ENCODE measurements at regions not wholly inside any gene's neighbourhood (a gene's known extent, or its start where the extent isn't known, plus 50 kb on each side); places are given as distances from the start of the nearest gene placed in this dataset.
"Not testable (repeated sequence)": the region's sequence is repeated elsewhere in the genome, so short reads cannot be mapped to it uniquely, and the experiment has no call there.

- H3K4me1 ChIP-seq (ENCODE audit: control insufficient read depth in 1 of 2, insufficient read depth in 2 of 2, low read length in 2 of 2); H3K4me3 ChIP-seq (replicated peaks in 1 of 2; ENCODE audit: low read depth in 1 of 2, low read length in 2 of 2); H3K4me2 ChIP-seq (ENCODE audit: low read length); intact Hi-C loops (cut with micrococcal nuclease); H4K20me1 ChIP-seq (ENCODE audit: insufficient read depth); H3K9me2 ChIP-seq (ENCODE audit: insufficient read depth); H3K27me3 ChIP-seq (ENCODE audit: insufficient read depth, low read length); BruUV-seq (replicated peaks); RAD21 ChIA-PET (ENCODE audit: low non-redundant PET in 1 of 2, low total read pairs in 2 of 2, uncharacterized antibody in 2 of 2, unreplicated experiment in 2 of 2); H2AFZ ChIP-seq (ENCODE audit: low read depth, low read length, poor library complexity, severe bottlenecking); DNase-seq (ENCODE audit: low read depth, low spot score); CTCF ChIA-PET; H3K9me3 ChIP-seq (ENCODE audit: control insufficient read depth in 1 of 2, insufficient read depth in 1 of 2, low read depth in 1 of 2, low read length in 2 of 2); ATAC-seq; POLR2A ChIA-PET; H3K9ac ChIP-seq (ENCODE audit: low read length); H3K79me2 ChIP-seq (ENCODE audit: insufficient read depth, low read length); H3K27ac ChIP-seq (ENCODE audit: low read depth, low read length); H3K36me3 ChIP-seq (ENCODE audit: control insufficient read depth in 1 of 2, insufficient read depth in 2 of 2, low read length in 2 of 2): not testable (repeated sequence)
These were observed 202.7 kb downstream of the ZNF92 start for GRCh38 chr7:65576370-65576769.

DNA sequence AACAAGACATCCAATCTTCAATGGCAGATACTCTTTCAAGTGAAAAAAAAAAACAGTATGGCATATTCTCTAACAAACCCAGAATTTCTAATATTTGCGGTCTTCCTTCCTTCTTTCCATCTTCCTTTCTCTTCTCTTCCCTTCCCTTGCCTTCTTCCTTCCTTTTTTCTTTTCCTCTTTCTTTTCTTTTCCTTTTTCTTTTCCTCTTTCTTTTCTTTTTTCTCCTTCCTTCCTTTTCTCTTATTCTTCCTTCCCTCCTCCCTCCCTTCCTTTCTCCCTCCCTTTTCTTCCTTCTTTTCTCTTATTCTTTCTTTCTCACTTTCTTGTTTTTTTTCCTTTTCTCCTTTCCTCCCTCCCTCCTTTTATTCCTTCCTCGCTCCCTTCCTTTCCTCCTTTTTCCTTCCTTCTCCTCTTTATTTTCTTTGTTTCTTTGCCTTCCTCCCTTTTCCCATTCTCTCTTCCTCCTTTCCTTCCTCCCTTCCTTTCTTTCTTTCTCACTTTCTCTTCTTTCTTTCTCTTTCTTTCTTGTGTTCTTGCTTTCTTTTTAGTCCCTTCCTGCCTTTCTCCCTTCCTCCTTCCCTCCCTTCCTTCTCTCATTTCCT is 209.0 kb downstream of the ZNF92 start:
- intact Hi-C loops (cut with micrococcal nuclease); H3K9me3 ChIP-seq (ENCODE audit: control insufficient read depth in 1 of 2, insufficient read depth in 1 of 2, low read depth in 1 of 2, low read length in 2 of 2); POLR2A ChIA-PET; BruUV-seq (replicated peaks); H3K4me1 ChIP-seq (ENCODE audit: control insufficient read depth in 1 of 2, insufficient read depth in 2 of 2, low read length in 2 of 2); H3K27me3 ChIP-seq (ENCODE audit: insufficient read depth, low read length); ATAC-seq; H3K4me2 ChIP-seq (ENCODE audit: low read length); H4K20me1 ChIP-seq (ENCODE audit: insufficient read depth); CTCF ChIA-PET; H2AFZ ChIP-seq (ENCODE audit: low read depth, low read length, poor library complexity, severe bottlenecking); H3K4me3 ChIP-seq (replicated peaks in 1 of 2; ENCODE audit: low read depth in 1 of 2, low read length in 2 of 2); RAD21 ChIA-PET (ENCODE audit: low non-redundant PET in 1 of 2, low total read pairs in 2 of 2, uncharacterized antibody in 2 of 2, unreplicated experiment in 2 of 2); H3K36me3 ChIP-seq (ENCODE audit: control insufficient read depth in 1 of 2, insufficient read depth in 2 of 2, low read length in 2 of 2); H3K9me2 ChIP-seq (ENCODE audit: insufficient read depth); H3K9ac ChIP-seq (ENCODE audit: low read length); H3K79me2 ChIP-seq (ENCODE audit: insufficient read depth, low read length); H3K27ac ChIP-seq (ENCODE audit: low read depth, low read length); DNase-seq (ENCODE audit: low read depth, low spot score): not testable (repeated sequence)

- H3K27ac ChIP-seq (ENCODE audit: low read depth, low read length); DNase-seq (ENCODE audit: low read depth, low spot score); H3K79me2 ChIP-seq (ENCODE audit: insufficient read depth, low read length); RAD21 ChIA-PET (ENCODE audit: low non-redundant PET in 1 of 2, low total read pairs in 2 of 2, uncharacterized antibody in 2 of 2, unreplicated experiment in 2 of 2); H3K36me3 ChIP-seq (ENCODE audit: control insufficient read depth in 1 of 2, insufficient read depth in 2 of 2, low read length in 2 of 2); CTCF ChIA-PET; ATAC-seq; H4K20me1 ChIP-seq (ENCODE audit: insufficient read depth); H3K9me2 ChIP-seq (ENCODE audit: insufficient read depth); H3K4me1 ChIP-seq (ENCODE audit: control insufficient read depth in 1 of 2, insufficient read depth in 2 of 2, low read length in 2 of 2); H3K4me3 ChIP-seq (replicated peaks in 1 of 2; ENCODE audit: low read depth in 1 of 2, low read length in 2 of 2); POLR2A ChIA-PET; BruUV-seq (replicated peaks); H3K9ac ChIP-seq (ENCODE audit: low read length); H2AFZ ChIP-seq (ENCODE audit: low read depth, low read length, poor library complexity, severe bottlenecking); intact Hi-C loops (cut with micrococcal nuclease); H3K4me2 ChIP-seq (ENCODE audit: low read length); H3K9me3 ChIP-seq (ENCODE audit: control insufficient read depth in 1 of 2, insufficient read depth in 1 of 2, low read depth in 1 of 2, low read length in 2 of 2): not testable (repeated sequence)
- H3K27me3 ChIP-seq (ENCODE audit: insufficient read depth, low read length): peaks cover 46% of the 10 kb centered on the region; the same call in 1 of the 2 replicates
These were observed 228.8 kb downstream of the ZNF92 start for GRCh38 chr7:65602495-65602894.

All from HCT116 (cell line).